HEK293 (cell line): ENCODE measurements at regions not wholly inside any gene's neighbourhood (a gene's known extent, or its start where the extent isn't known, plus 50 kb on each side); places are given as distances from the start of the nearest gene placed in this dataset.

Experiments used
- ZNF274 ChIP-seq, 2 experiments: fragments of 200-500 bp in 1 of 2; fragments of 450-650 bp in 1 of 2; sonication (Bioruptor generic) in 1 of 2; formaldehyde crosslinking in 1 of 2; IDR thresholded peaks; 2 replicates each; pipeline versions ENCODE4 v1.5.1 to v1.6.1; 2014 to 2016; ENCODE audit warnings: borderline replicate concordance in 1 of 2, inconsistent platforms in 1 of 2, low read length in 1 of 2, missing biosample characterization in 1 of 2, missing genetic modification characterization in 1 of 2
- ZNF768 ChIP-seq: fragments of 450-650 bp; formaldehyde crosslinking; IDR thresholded peaks from 2 replicates; pipeline ENCODE4 v1.5.1; 2018; ENCODE audit warnings: missing biosample characterization, mild to moderate bottlenecking, missing genetic modification characterization
- TF ChIP-seq, protein P1 (sequence below): sonication (generic); formaldehyde crosslinking; IDR thresholded peaks from 2 replicates; pipeline ENCODE4 v1.8.1; 2022; ENCODE audit warnings: mild to moderate bottlenecking, moderate library complexity, missing genetic modification reagents

DNA sequence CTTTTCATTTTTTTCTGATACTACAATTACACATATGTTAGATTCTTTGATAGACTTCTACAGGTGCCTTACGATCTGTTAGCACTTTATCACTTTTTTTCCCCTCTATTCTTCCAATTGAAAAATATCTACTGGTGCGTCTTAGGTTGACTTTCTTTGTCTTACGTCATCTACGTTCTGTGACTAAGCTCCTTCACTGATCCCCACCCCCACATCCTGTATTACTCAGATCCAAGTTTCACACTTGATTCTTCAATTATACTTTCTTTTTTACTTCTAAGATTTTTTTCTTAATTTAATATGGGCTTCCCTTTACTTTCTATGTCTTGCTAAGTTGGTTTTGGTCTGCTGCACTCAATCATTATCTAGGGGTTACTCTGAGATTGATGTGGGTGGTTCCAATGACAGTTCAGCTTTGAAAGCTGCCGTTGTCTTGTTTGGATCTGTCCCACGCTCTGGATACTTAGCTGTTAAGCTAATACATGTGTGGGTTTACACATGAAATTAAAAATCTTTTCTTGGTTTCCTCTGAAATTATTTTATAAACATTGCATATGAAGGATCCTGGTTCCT is 1321.1 kb downstream of the RAPGEF2 start:
- TF ChIP-seq, protein P1, sequence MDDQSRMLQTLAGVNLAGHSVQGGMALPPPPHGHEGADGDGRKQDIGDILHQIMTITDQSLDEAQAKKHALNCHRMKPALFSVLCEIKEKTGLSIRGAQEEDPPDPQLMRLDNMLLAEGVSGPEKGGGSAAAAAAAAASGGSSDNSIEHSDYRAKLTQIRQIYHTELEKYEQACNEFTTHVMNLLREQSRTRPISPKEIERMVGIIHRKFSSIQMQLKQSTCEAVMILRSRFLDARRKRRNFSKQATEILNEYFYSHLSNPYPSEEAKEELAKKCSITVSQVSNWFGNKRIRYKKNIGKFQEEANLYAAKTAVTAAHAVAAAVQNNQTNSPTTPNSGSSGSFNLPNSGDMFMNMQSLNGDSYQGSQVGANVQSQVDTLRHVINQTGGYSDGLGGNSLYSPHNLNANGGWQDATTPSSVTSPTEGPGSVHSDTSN (CRISPR knock-in tag) = no peak
- TF ChIP-seq ZNF274 (IDR thresholded peaks at IDR 0.05; ENCODE audit: low read length) (no peak), ZNF274 (tag by site-specific recombination; IDR thresholded peaks at IDR 0.05; ENCODE audit: borderline replicate concordance) (no peak), ZNF768 (no peak)
